ENCODE measurements at regions not wholly inside any gene's neighbourhood (a gene's known extent, or its start where the extent isn't known, plus 50 kb on each side); places are given as distances from the start of the nearest gene placed in this dataset.

- DNase-seq, result peak; percentile 7
Observed at GRCh38 chr14:98348505-98348904, 923.5 kb downstream of the BCL11B start.

GRCh38 chr14:98350213-98350612 is 921.8 kb downstream of the BCL11B start:
- DNase-seq, result no peak

- no peak for DNase-seq
Observed at GRCh38 chr14:98364961-98365360, 907.0 kb downstream of the BCL11B start.

- no peak for DNase-seq
Observed at GRCh38 chr14:98366429-98366828, 905.6 kb downstream of the BCL11B start.

- DNase-seq, result no peak
Observed at GRCh38 chr14:98368221-98368620, 903.8 kb downstream of the BCL11B start.

- no peak for DNase-seq
Observed at GRCh38 chr14:98368916-98369315, 903.1 kb downstream of the BCL11B start.

GRCh38 chr14:98369344-98369743 is 902.7 kb downstream of the BCL11B start:
- DNase-seq, result no peak

- DNase-seq, result no peak
Observed at GRCh38 chr14:98370352-98370751, 901.6 kb downstream of the BCL11B start.

GRCh38 chr14:98371141-98371540 is 900.9 kb downstream of the BCL11B start:
- DNase-seq, result no peak

- no peak for DNase-seq
Observed at GRCh38 chr14:98374136-98374535, 897.9 kb downstream of the BCL11B start.

GRCh38 chr14:98375566-98375965 is 896.4 kb downstream of the BCL11B start:
- DNase-seq, result no peak

- DNase-seq, result no peak
Observed at GRCh38 chr14:98379830-98380229, 892.2 kb downstream of the BCL11B start.

GRCh38 chr14:98382662-98383061 is 889.3 kb downstream of the BCL11B start:
- no peak for DNase-seq

- no peak for DNase-seq
Observed at GRCh38 chr14:98385851-98386250, 886.1 kb downstream of the BCL11B start.

GRCh38 chr14:98391061-98391460 is 880.9 kb downstream of the BCL11B start:
- peak; percentile 69 for DNase-seq

GRCh38 chr14:98393527-98393926 is 878.5 kb downstream of the BCL11B start:
- no peak for DNase-seq

GRCh38 chr14:98404811-98405210 is 867.2 kb downstream of the BCL11B start:
- DNase-seq, result no peak

- DNase-seq, result no peak
Observed at GRCh38 chr14:98408024-98408555, 863.9 kb downstream of the BCL11B start.

- DNase-seq, result no peak
Observed at GRCh38 chr14:98408713-98409112, 863.3 kb downstream of the BCL11B start.

GRCh38 chr14:98411154-98411553 is 860.8 kb downstream of the BCL11B start:
- DNase-seq, result no peak

- no peak for DNase-seq
Observed at GRCh38 chr14:98412431-98412830, 859.6 kb downstream of the BCL11B start.

GRCh38 chr14:98415766-98416165 is 856.2 kb downstream of the BCL11B start:
- peak; percentile 66 for DNase-seq

- DNase-seq, result peak; percentile 90
Observed at GRCh38 chr14:98417001-98417400, 855.0 kb downstream of the BCL11B start.

- DNase-seq, result no peak
Observed at GRCh38 chr14:98428483-98428994, 843.5 kb downstream of the BCL11B start.

- no peak for DNase-seq
Observed at GRCh38 chr14:98433436-98433835, 838.6 kb downstream of the BCL11B start.
